Liver (tissue), 8 donors: ENCODE measurements at regions not wholly inside any gene's neighbourhood (a gene's known extent, or its start where the extent isn't known, plus 50 kb on each side); places are given as distances from the start of the nearest gene placed in this dataset.

Experiments used
- DNase-seq: peaks from one replicate; pipeline ENCODE4 v3.0.0-alpha.2; 2017; ENCODE audit warnings: low spot score
- H3K27ac ChIP-seq, 2 donors: one replicate each; pipeline ENCODE4 v1.7.0; 2013; ENCODE audit warnings: inconsistent platforms in 2 of 2, low read length in 2 of 2, control low read depth in 1 of 2, low read depth in 1 of 2, mild to moderate bottlenecking in 1 of 2
- H3K27me3 ChIP-seq, 4 donors: one replicate each; pipeline versions ENCODE4 v1.6.1 to v1.7.0; 2013; ENCODE audit warnings: low read length in 3 of 4, inconsistent platforms in 1 of 4, mild to moderate bottlenecking in 1 of 4, moderate library complexity in 1 of 4; ENCODE audit not compliant: control insufficient read depth in 4 of 4, insufficient read depth in 4 of 4
- H3K36me3 ChIP-seq, 4 donors: one replicate each; pipeline versions ENCODE4 v1.6.1 to v1.7.0; 2013; ENCODE audit warnings: low read length in 3 of 4, mild to moderate bottlenecking in 3 of 4, low read depth in 1 of 4, moderate library complexity in 1 of 4; ENCODE audit not compliant: control insufficient read depth in 4 of 4, insufficient read depth in 3 of 4
- H3K4me1 ChIP-seq, 4 donors: one replicate each; pipeline versions ENCODE4 v1.6.1 to v1.7.0; 2013; ENCODE audit warnings: low read length in 3 of 4, mild to moderate bottlenecking in 3 of 4, moderate library complexity in 1 of 4; ENCODE audit not compliant: control insufficient read depth in 4 of 4, insufficient read depth in 4 of 4
- H3K4me3 ChIP-seq, 3 donors: one replicate each; pipeline versions ENCODE4 v1.6.1 to v1.7.0; 2013; ENCODE audit warnings: low read length in 3 of 3, control low read depth in 1 of 3, low read depth in 1 of 3, mild to moderate bottlenecking in 1 of 3
- H3K9ac ChIP-seq, 2 donors: one replicate each; pipeline ENCODE4 v1.7.0; 2013; ENCODE audit warnings: low read length in 2 of 2, mild to moderate bottlenecking in 2 of 2, moderate library complexity in 2 of 2, control low read depth in 1 of 2, low read depth in 1 of 2
- H3K9me3 ChIP-seq, 4 donors: one replicate each; pipeline versions ENCODE4 v1.6.1 to v1.7.0; 2013; ENCODE audit warnings: low read length in 3 of 4; ENCODE audit not compliant: control insufficient read depth in 4 of 4
- ATF3 ChIP-seq: IDR thresholded peaks from 2 replicates; pipeline ENCODE4 v1.6.1; 2016; ENCODE audit warnings: antibody characterized with exemption
- CTCF ChIP-seq: fragments of 150-350 bp; IDR thresholded peaks from 2 replicates; pipeline ENCODE4 v1.5.1; 2017; ENCODE audit warnings: improper control_type of control experiment, low read depth, low read length; ENCODE audit not compliant: missing input control
- FOXA1 ChIP-seq: IDR thresholded peaks from 2 replicates; pipeline ENCODE4 v1.6.1; 2016; ENCODE audit warnings: antibody characterized with exemption
- FOXA2 ChIP-seq: IDR thresholded peaks from 2 replicates; pipeline ENCODE4 v1.6.1; 2016; ENCODE audit warnings: antibody characterized with exemption
- GABPA ChIP-seq, 2 donors: IDR thresholded peaks in 1 of 2; conservative IDR thresholded peaks in 1 of 2; 2 replicates each; pipeline ENCODE4 v1.6.1; 2016; ENCODE audit warnings: antibody characterized with exemption in 2 of 2, mild to moderate bottlenecking in 1 of 2, moderate library complexity in 1 of 2
- HNF4A ChIP-seq, 2 donors: conservative IDR thresholded peaks; 2 replicates each; pipeline ENCODE4 v1.6.1; 2016; ENCODE audit warnings: antibody characterized with exemption in 2 of 2, mild to moderate bottlenecking in 2 of 2
- HNF4G ChIP-seq: IDR thresholded peaks from 2 replicates; pipeline ENCODE4 v1.6.1; 2016; ENCODE audit warnings: antibody characterized with exemption
- JUND ChIP-seq, 2 donors: IDR thresholded peaks; 2 replicates each; pipeline ENCODE4 v1.6.1; 2016; ENCODE audit warnings: antibody characterized with exemption in 2 of 2
- NR2F2 ChIP-seq: IDR thresholded peaks from 2 replicates; pipeline ENCODE4 v1.6.1; 2016; ENCODE audit warnings: antibody characterized with exemption
- RAD21 ChIP-seq, 2 donors: IDR thresholded peaks; 2 replicates each; pipeline ENCODE4 v1.6.1; 2016; ENCODE audit warnings: antibody characterized with exemption in 2 of 2, mild to moderate bottlenecking in 2 of 2
- SP1 ChIP-seq: IDR thresholded peaks from 2 replicates; pipeline ENCODE4 v1.6.1; 2018; ENCODE audit warnings: antibody characterized with exemption, mild to moderate bottlenecking
- TAF1 ChIP-seq: conservative IDR thresholded peaks from 2 replicates; pipeline ENCODE4 v1.6.1; 2016; ENCODE audit warnings: antibody characterized with exemption, mild to moderate bottlenecking
- YY1 ChIP-seq: IDR thresholded peaks from 2 replicates; pipeline ENCODE4 v1.6.1; 2016; ENCODE audit warnings: antibody characterized with exemption, mild to moderate bottlenecking
- ZBTB33 ChIP-seq: IDR thresholded peaks from 2 replicates; pipeline ENCODE4 v1.6.1; 2016; ENCODE audit warnings: antibody characterized with exemption
- WGBS: extraction: QIAGEN DNeasy Blood & Tissue Kit; methylation state at CpG from one replicate; pipeline ENCODE4 v1.1.7; 2013; 5-methylcytosine and 5-hydroxymethylcytosine counted together
- TF ChIP-seq, protein P1 (sequence below): IDR thresholded peaks from 2 replicates; pipeline ENCODE4 v1.6.1; 2016; ENCODE audit warnings: antibody characterized with exemption
- TF ChIP-seq, protein P2 (sequence below): IDR thresholded peaks from 2 replicates; pipeline ENCODE4 v1.6.1; 2016; ENCODE audit warnings: antibody characterized with exemption, mild to moderate bottlenecking
- donor health status: healthy.
- donor health status: healthy.
- donor health status: healthy.
- donor health status: healthy.
- donor health status: healthy.

GRCh38 chr5:88944751-88945531 lies 62.0 kb upstream of the MEF2C start:
- no peaks in the 10 kb centered on the region for H3K36me3 ChIP-seq
- H3K27ac ChIP-seq: no peak overlapping the region
- DNase-seq: no peak
- TF ChIP-seq, protein P1, sequence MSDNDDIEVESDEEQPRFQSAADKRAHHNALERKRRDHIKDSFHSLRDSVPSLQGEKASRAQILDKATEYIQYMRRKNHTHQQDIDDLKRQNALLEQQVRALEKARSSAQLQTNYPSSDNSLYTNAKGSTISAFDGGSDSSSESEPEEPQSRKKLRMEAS: no peak
- no peak for TF ChIP-seq RAD21 (IDR thresholded peaks at IDR 0.05)
- TF ChIP-seq SP1: no peak
- WGBS: 78% methylated on average over 8 of the region's 8 CpGs
- no peaks in the 10 kb centered on the region for H3K4me1 ChIP-seq
- H3K4me3 ChIP-seq: no peak overlapping the region
- no peaks in the 10 kb centered on the region for H3K9me3 ChIP-seq
- H3K27me3 ChIP-seq: no peaks in the 10 kb centered on the region
- H3K9ac ChIP-seq: no peak overlapping the region

DNA sequence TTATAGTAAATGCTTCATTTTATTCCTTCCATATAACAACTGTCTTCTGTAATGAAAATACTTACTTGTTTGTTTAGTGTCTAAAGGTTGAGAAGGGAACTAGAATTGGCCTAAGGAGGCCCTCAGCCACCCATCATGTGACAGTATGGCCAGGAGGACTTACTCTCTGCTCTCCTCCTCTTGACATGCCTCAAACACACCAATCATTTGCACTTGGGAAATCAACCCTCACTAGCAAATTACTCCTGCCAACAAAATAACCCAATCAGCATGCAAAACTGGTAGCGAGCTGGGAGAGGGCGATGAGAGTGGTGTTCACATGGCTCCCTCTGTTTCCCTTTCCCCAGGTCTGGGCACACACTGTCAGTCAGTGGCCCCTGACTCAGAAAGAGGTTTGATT lies 58.6 kb upstream of the MEF2C start:
- H3K36me3 ChIP-seq: no peaks in the 10 kb centered on the region
- H3K9me3 ChIP-seq: no peaks in the 10 kb centered on the region
- H3K27ac ChIP-seq: no peak overlapping the region
- DNase-seq: no peak
- TF ChIP-seq HNF4G: no peak
- no peak for TF ChIP-seq RAD21 (IDR thresholded peaks at IDR 0.05)
- no peak overlapping the region for H3K4me3 ChIP-seq
- H3K27me3 ChIP-seq: no peaks in the 10 kb centered on the region
- WGBS: 98% methylated on average over 2 of the region's 2 CpGs
- no peaks in the 10 kb centered on the region for H3K4me1 ChIP-seq
- no peak overlapping the region for H3K9ac ChIP-seq

GRCh38 chr5:88940713-88941112 lies 57.7 kb upstream of the MEF2C start:
- Histone ChIP-seq H3K9me3 (no peaks in the 10 kb centered on the region), H3K4me1 (no peaks in the 10 kb centered on the region), H3K4me3 (no peak overlapping the region), H3K9ac (no peak overlapping the region), H3K27me3 (no peaks in the 10 kb centered on the region), H3K27ac (no peak overlapping the region), H3K36me3 (no peaks in the 10 kb centered on the region)
- WGBS: 78% methylated on average over 1 of the region's 1 CpG
- TF ChIP-seq HNF4A (conservative IDR thresholded peaks at IDR 0.05): no peak
- no peak for TF ChIP-seq CTCF
- TF ChIP-seq YY1: no peak
- TF ChIP-seq ZBTB33: no peak
- no peak for TF ChIP-seq FOXA1
- TF ChIP-seq GABPA (IDR thresholded peaks at IDR 0.05 in 1 of 2, conservative IDR thresholded peaks at IDR 0.05 in 1 of 2): no peak
- no peak for TF ChIP-seq TAF1
- TF ChIP-seq HNF4G: no peak
- TF ChIP-seq ATF3: no peak
- TF ChIP-seq SP1: no peak
- TF ChIP-seq RAD21 (IDR thresholded peaks at IDR 0.05): no peak
- TF ChIP-seq FOXA2: no peak
- TF ChIP-seq, protein P1: no peak
- no peak for TF ChIP-seq JUND (IDR thresholded peaks at IDR 0.05)
- TF ChIP-seq NR2F2: no peak
- TF ChIP-seq, protein P2, sequence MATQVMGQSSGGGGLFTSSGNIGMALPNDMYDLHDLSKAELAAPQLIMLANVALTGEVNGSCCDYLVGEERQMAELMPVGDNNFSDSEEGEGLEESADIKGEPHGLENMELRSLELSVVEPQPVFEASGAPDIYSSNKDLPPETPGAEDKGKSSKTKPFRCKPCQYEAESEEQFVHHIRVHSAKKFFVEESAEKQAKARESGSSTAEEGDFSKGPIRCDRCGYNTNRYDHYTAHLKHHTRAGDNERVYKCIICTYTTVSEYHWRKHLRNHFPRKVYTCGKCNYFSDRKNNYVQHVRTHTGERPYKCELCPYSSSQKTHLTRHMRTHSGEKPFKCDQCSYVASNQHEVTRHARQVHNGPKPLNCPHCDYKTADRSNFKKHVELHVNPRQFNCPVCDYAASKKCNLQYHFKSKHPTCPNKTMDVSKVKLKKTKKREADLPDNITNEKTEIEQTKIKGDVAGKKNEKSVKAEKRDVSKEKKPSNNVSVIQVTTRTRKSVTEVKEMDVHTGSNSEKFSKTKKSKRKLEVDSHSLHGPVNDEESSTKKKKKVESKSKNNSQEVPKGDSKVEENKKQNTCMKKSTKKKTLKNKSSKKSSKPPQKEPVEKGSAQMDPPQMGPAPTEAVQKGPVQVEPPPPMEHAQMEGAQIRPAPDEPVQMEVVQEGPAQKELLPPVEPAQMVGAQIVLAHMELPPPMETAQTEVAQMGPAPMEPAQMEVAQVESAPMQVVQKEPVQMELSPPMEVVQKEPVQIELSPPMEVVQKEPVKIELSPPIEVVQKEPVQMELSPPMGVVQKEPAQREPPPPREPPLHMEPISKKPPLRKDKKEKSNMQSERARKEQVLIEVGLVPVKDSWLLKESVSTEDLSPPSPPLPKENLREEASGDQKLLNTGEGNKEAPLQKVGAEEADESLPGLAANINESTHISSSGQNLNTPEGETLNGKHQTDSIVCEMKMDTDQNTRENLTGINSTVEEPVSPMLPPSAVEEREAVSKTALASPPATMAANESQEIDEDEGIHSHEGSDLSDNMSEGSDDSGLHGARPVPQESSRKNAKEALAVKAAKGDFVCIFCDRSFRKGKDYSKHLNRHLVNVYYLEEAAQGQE: no peak
- DNase-seq: no peak
